ENCODE measurements at regions not wholly inside any gene's neighbourhood (a gene's known extent, or its start where the extent isn't known, plus 50 kb on each side); places are given as distances from the start of the nearest gene placed in this dataset.
"Not testable (repeated sequence)": the region's sequence is repeated elsewhere in the genome, so short reads cannot be mapped to it uniquely, and the experiment has no call there.

DNA sequence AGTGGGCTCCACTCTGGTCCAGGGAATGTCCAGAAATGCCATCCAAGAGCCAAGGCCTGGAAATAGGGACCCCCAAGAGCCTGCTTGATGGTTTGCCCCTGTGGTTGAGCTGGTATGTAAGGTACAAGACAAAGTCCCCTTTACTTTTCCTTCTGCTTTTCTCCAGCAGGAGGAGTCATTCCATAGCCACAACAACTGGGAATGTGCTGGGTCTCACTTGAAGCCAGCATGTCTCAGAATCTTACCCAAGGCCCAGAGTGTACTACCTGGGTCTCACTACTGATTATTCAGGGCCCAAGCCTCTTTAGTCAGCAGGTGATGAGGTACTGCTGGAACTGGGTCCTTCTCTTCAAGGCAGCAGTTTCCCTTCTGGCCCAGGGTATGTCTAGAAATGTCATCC lies 62.1 kb upstream of the CD55 start:
- DNase-seq (ENCODE audit: insufficient read length, low spot score) (no peak), FAIRE-seq (no peak)
- no peak for TF ChIP-seq SPI1 (IDR thresholded peaks at IDR 0.05; ENCODE audit: low read depth, low read length)
- TF ChIP-seq PAX5 (IDR thresholded peaks at IDR 0.05; ENCODE audit: insufficient read depth, low read length, severe bottlenecking), result no peak
- no peak for TF ChIP-seq POLR2AphosphoS5 (IDR thresholded peaks at IDR 0.05; ENCODE audit: low read depth, low read length)
- TF ChIP-seq POLR2A (IDR thresholded peaks at IDR 0.05; ENCODE audit: low read depth, low read length), result no peak
- no peak for TF ChIP-seq POU2F2 (IDR thresholded peaks at IDR 0.05; ENCODE audit: low read depth, low read length)
- no peak for TF ChIP-seq TAF1 (IDR thresholded peaks at IDR 0.05; ENCODE audit: low read depth, low read length)

DNA sequence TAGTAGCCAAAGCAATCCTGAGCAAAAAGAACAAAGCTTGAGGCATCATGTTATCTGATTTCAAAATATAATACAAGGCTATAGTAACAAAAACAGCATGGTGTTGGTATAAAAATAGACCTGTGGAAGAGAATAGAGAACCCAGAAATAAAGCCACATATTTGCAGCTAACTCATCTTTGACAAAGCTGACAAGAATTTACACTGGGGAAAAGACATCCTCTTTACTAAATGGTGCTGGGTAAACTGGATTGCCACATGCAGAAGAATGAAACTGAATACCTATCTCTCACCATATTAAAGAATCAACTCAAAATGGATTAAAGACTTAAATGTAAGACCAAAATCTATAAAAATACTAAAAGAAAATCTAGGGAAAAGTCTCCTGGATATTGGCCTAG lies 59.5 kb upstream of the CD55 start:
- DNase-seq (ENCODE audit: insufficient read length, low spot score) (no peak), FAIRE-seq (no peak)
- TF ChIP-seq TAF1 (IDR thresholded peaks at IDR 0.05; ENCODE audit: low read depth, low read length) (no peak), POLR2A (IDR thresholded peaks at IDR 0.05; ENCODE audit: low read depth, low read length) (no peak), SPI1 (IDR thresholded peaks at IDR 0.05; ENCODE audit: low read depth, low read length) (no peak), POU2F2 (IDR thresholded peaks at IDR 0.05; ENCODE audit: low read depth, low read length) (no peak), PAX5 (IDR thresholded peaks at IDR 0.05; ENCODE audit: insufficient read depth, low read length, severe bottlenecking) (no peak), POLR2AphosphoS5 (IDR thresholded peaks at IDR 0.05; ENCODE audit: low read depth, low read length) (no peak)

DNA sequence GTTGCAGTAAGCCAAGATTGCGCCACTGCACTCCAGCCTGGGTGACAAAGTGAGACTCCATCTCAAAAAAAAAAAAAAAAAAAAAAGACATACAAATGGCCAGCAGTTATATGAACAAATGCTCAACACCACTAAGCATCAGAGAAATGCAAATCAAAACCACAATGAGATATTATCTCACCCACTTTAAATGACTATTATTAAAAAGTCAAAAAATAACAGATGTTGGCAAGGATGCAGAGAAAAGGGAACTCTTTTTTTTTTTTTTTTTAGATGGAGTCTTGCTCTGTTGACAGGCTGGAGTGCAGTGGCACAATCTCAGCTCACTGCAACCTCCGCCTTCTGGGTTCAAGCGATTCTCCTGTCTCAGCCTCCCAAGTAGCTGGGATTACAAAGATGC lies 58.6 kb upstream of the CD55 start:
- DNase-seq (ENCODE audit: insufficient read length, low spot score); FAIRE-seq: not testable (repeated sequence)

DNA sequence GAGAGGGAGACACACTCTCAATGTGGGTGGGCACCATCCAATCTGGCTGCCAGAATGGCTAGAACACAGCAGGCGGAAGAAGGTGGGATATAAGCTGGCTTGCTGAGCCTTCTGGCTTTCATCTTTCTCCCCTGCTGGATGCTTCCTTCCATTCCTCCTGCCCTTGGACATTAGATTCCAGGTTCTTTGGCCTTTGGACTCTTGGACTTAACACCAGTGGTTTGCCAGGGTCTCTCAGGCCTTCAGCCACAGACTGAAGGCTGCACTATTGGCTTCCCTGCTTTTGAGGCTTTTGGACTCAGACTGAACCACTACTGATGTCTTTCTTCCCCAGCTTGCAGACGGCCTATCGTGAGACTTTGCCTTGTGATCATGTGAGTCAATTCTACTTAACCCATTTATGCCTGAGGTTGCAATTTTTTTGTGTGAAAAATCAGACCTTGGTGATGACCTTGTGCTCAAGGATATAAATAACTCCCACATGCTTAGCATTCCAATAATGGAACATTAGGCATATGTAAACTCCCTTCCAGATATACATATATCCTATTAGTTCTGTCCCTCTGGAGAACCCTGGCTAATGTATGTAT lies 56.7 kb upstream of the CD55 start:
- TF ChIP-seq POLR2AphosphoS5 (IDR thresholded peaks at IDR 0.05; ENCODE audit: low read depth, low read length) (no peak), POU2F2 (IDR thresholded peaks at IDR 0.05; ENCODE audit: low read depth, low read length) (no peak), SPI1 (IDR thresholded peaks at IDR 0.05; ENCODE audit: low read depth, low read length) (no peak), TAF1 (IDR thresholded peaks at IDR 0.05; ENCODE audit: low read depth, low read length) (no peak), PAX5 (IDR thresholded peaks at IDR 0.05; ENCODE audit: insufficient read depth, low read length, severe bottlenecking) (no peak), POLR2A (IDR thresholded peaks at IDR 0.05; ENCODE audit: low read depth, low read length) (no peak)
- DNase-seq (ENCODE audit: insufficient read length, low spot score), result no peak
- no peak for FAIRE-seq

DNA sequence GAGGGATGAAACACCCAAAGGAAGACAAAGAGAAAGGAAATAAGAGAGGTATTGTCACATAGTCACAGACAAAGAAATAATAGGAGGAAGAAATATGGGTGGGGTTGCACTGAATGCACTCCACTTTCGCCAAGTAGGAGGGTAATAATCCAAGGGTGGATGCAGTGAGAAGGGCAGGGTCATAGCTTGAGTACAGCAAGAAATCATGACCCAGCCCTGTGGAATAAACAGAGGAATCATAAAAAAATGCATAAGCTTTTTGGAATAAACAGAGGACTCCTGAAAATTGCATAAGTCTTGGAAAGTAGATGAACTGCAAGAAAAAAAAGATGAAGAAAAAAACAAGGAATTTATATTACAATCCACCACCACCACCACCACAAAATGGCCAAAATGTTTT lies 53.1 kb upstream of the CD55 start:
- FAIRE-seq, result no peak
- DNase-seq (ENCODE audit: insufficient read length, low spot score), result no peak
- TF ChIP-seq POLR2AphosphoS5 (IDR thresholded peaks at IDR 0.05; ENCODE audit: low read depth, low read length) (no peak), PAX5 (IDR thresholded peaks at IDR 0.05; ENCODE audit: insufficient read depth, low read length, severe bottlenecking) (no peak), POLR2A (IDR thresholded peaks at IDR 0.05; ENCODE audit: low read depth, low read length) (no peak), POU2F2 (IDR thresholded peaks at IDR 0.05; ENCODE audit: low read depth, low read length) (no peak), TAF1 (IDR thresholded peaks at IDR 0.05; ENCODE audit: low read depth, low read length) (no peak), SPI1 (IDR thresholded peaks at IDR 0.05; ENCODE audit: low read depth, low read length) (no peak)

DNA sequence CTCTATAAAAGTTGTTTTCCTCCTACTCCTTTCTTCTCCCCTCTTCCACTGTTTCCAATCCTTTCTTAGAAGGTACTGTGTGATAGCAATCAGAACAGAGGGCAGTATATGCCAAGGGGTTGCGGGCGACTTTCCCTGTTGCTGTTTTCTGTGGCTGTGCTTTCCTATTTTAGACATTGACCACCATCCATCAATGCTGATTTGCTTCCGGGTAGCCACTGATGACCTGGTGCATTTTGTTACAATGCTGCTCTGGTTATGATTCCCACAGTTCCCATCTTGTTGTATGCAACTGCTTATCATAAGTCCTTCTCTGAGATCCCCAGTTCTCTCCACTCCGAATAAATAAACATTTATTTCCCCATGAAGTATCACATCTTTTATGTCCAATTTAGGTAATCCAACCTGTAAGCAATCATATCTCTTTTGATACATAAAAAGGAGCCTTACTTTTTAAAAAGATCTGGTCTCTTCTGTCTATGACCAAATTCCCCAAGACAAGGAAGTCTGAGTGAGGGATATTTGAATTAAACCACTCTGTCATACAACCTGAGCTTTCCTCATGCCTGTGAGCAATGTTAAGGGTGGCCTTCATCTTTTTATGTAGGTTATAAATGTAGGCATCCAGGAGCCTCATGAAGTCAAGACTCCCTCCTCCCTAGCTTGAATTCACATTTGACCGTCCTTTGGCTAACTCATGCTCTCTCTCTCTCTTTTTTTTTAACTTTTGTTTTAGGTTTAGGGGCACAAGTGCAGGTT lies 52.5 kb upstream of the CD55 start:
- FAIRE-seq, result no peak
- DNase-seq (ENCODE audit: insufficient read length, low spot score), result no peak
- TF ChIP-seq TAF1 (IDR thresholded peaks at IDR 0.05; ENCODE audit: low read depth, low read length), result no peak
- TF ChIP-seq POLR2A (IDR thresholded peaks at IDR 0.05; ENCODE audit: low read depth, low read length), result no peak
- no peak for TF ChIP-seq POLR2AphosphoS5 (IDR thresholded peaks at IDR 0.05; ENCODE audit: low read depth, low read length)
- no peak for TF ChIP-seq POU2F2 (IDR thresholded peaks at IDR 0.05; ENCODE audit: low read depth, low read length)
- no peak for TF ChIP-seq SPI1 (IDR thresholded peaks at IDR 0.05; ENCODE audit: low read depth, low read length)
- TF ChIP-seq PAX5 (IDR thresholded peaks at IDR 0.05; ENCODE audit: insufficient read depth, low read length, severe bottlenecking), result no peak
